ENCODE measurements at regions not wholly inside any gene's neighbourhood (a gene's known extent, or its start where the extent isn't known, plus 50 kb on each side); places are given as distances from the start of the nearest gene placed in this dataset.

GRCh38 chr12:86914721-86915120, 658.5 kb upstream of the MGAT4C start:
- TF ChIP-seq CTCF (IDR thresholded peaks at IDR 0.05): peak in 3 of 4 donors; percentile 12 to 32 (median 18)
- TF ChIP-seq POLR2A (IDR thresholded peaks at IDR 0.05): no peak
